Ishikawa (cell line): ENCODE measurements at regions not wholly inside any gene's neighbourhood (a gene's known extent, or its start where the extent isn't known, plus 50 kb on each side); places are given as distances from the start of the nearest gene placed in this dataset.

Experiments
- RAD21 ChIP-seq: IDR thresholded peaks from 2 replicates; pipeline ENCODE4 v1.6.1; 2012; ENCODE audit warnings: low read depth
- TF ChIP-seq, protein P1 (sequence below): IDR thresholded peaks from 2 replicates; pipeline ENCODE4 v1.6.1; 2012

DNA sequence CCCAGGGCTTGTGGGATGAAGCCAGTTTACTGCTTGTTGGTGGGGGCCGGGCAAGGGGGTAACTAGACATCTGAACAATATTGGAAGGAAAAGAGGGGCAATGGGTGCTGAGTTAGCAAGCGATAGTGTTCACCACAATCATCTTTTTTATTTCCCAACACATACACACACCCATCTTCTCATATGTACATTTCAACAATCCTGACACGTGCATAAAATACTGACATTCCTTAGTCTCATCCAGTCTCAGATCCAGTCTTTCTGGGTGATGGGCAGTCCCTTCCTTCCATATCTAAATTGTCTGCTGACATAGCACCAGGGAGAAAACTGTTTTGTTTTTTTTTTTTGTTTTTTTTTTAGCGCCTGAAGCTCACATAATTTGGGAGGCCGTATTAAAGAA, 333.6 kb upstream of the TRPC7 start:
- TF ChIP-seq RAD21, result no peak
- TF ChIP-seq, protein P1, sequence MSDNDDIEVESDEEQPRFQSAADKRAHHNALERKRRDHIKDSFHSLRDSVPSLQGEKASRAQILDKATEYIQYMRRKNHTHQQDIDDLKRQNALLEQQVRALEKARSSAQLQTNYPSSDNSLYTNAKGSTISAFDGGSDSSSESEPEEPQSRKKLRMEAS, result no peak
